ENCODE measurements at regions not wholly inside any gene's neighbourhood (a gene's known extent, or its start where the extent isn't known, plus 50 kb on each side); places are given as distances from the start of the nearest gene placed in this dataset.

- TF ChIP-seq REST (IDR thresholded peaks at IDR 0.05; ENCODE audit: unreplicated experiment) (no peak), NANOG (IDR thresholded peaks at IDR 0.05; ENCODE audit: borderline replicate concordance) (no peak), CTCF (conservative IDR thresholded peaks at IDR 0.05; ENCODE audit: low read depth in 2 of 2) (no peak), EZH2 (IDR thresholded peaks at IDR 0.05; ENCODE audit: low read depth, unreplicated experiment) (no peak)
Measured at GRCh38 chr10:63833411-63834060, 312.3 kb downstream of the REEP3 start.
